Cardiac muscle cell (in vitro differentiated cells and primary cell): ENCODE measurements at regions not wholly inside any gene's neighbourhood (a gene's known extent, or its start where the extent isn't known, plus 50 kb on each side); places are given as distances from the start of the nearest gene placed in this dataset.

Experiments
- DNase-seq, 2 donors: peaks; one replicate each; pipeline versions ENCODE4 v3.0.0 to v3.0.0-alpha.2; 2010 to 2017; ENCODE audit warnings: low read depth in 1 of 2, low spot score in 1 of 2
- H3K27ac ChIP-seq: fragments of 200-600 bp; sonication (generic); 2 replicates; pipeline ENCODE4 v1.5.1; 2016
- H3K27me3 ChIP-seq: fragments of 200-600 bp; sonication (generic); 2 replicates; pipeline ENCODE4 v1.6.0; 2016; ENCODE audit warnings: control low read depth
- H3K36me3 ChIP-seq: fragments of 200-600 bp; sonication (generic); 2 replicates; pipeline ENCODE4 v1.5.1; 2016; ENCODE audit warnings: control low read depth
- H3K4me1 ChIP-seq: fragments of 200-600 bp; sonication (generic); 2 replicates; pipeline ENCODE4 v1.8.1; 2017; ENCODE audit warnings: low read depth, mild to moderate bottlenecking, mixed run types
- H3K4me3 ChIP-seq: fragments of 200-600 bp; sonication (generic); 2 replicates; pipeline ENCODE4 v1.5.1; 2016; ENCODE audit warnings: mild to moderate bottlenecking
- H3K9me3 ChIP-seq: fragments of 200-600 bp; sonication (generic); 2 replicates; pipeline ENCODE4 v1.5.1; 2017; ENCODE audit warnings: low read depth, mild to moderate bottlenecking, control low read depth
- CTCF ChIP-seq: IDR thresholded peaks from 2 replicates; pipeline ENCODE4 v1.5.1; 2012; ENCODE audit warnings: low read depth, mild to moderate bottlenecking, low read length

- Histone ChIP-seq H3K27me3 (no peaks in the 10 kb centered on the region), H3K4me3 (no peak overlapping the region), H3K9me3 (no peaks in the 10 kb centered on the region), H3K27ac (no peak overlapping the region), H3K4me1 (no peaks in the 10 kb centered on the region), H3K36me3 (no peaks in the 10 kb centered on the region)
- no peak for DNase-seq
- no peak for TF ChIP-seq CTCF
Measured at GRCh38 chr1:72650843-72651435, 368.6 kb upstream of the NEGR1 start.

- Histone ChIP-seq H3K27ac (no peak overlapping the region), H3K36me3 (no peaks in the 10 kb centered on the region), H3K9me3 (no peaks in the 10 kb centered on the region), H3K27me3 (no peaks in the 10 kb centered on the region), H3K4me1 (no peaks in the 10 kb centered on the region), H3K4me3 (no peak overlapping the region)
- no peak for DNase-seq
- TF ChIP-seq CTCF = no peak
Measured at GRCh38 chr1:72649991-72650390, 367.7 kb upstream of the NEGR1 start.

- no peaks in the 10 kb centered on the region for H3K9me3 ChIP-seq
- H3K27ac ChIP-seq = no peak overlapping the region
- H3K27me3 ChIP-seq = no peaks in the 10 kb centered on the region
- no peaks in the 10 kb centered on the region for H3K36me3 ChIP-seq
- no peak for DNase-seq
- H3K4me1 ChIP-seq = no peaks in the 10 kb centered on the region
- H3K4me3 ChIP-seq = no peak overlapping the region
- no peak for TF ChIP-seq CTCF
Measured at GRCh38 chr1:72649211-72649888, 367.0 kb upstream of the NEGR1 start.

- DNase-seq = no peak
- Histone ChIP-seq H3K36me3 (no peaks in the 10 kb centered on the region), H3K4me3 (no peak overlapping the region), H3K27me3 (no peaks in the 10 kb centered on the region), H3K4me1 (no peaks in the 10 kb centered on the region), H3K9me3 (no peaks in the 10 kb centered on the region), H3K27ac (no peak overlapping the region)
- no peak for TF ChIP-seq CTCF
Measured at GRCh38 chr1:72648465-72648864, 366.1 kb upstream of the NEGR1 start.

- TF ChIP-seq CTCF = no peak
- no peak for DNase-seq
- Histone ChIP-seq H3K27ac (no peak overlapping the region), H3K27me3 (no peaks in the 10 kb centered on the region), H3K9me3 (no peaks in the 10 kb centered on the region), H3K4me3 (no peak overlapping the region), H3K4me1 (no peaks in the 10 kb centered on the region), H3K36me3 (no peaks in the 10 kb centered on the region)
Measured at GRCh38 chr1:72643142-72643541, 360.8 kb upstream of the NEGR1 start.
